ENCODE measurements at regions not wholly inside any gene's neighbourhood (a gene's known extent, or its start where the extent isn't known, plus 50 kb on each side); places are given as distances from the start of the nearest gene placed in this dataset.

DNA sequence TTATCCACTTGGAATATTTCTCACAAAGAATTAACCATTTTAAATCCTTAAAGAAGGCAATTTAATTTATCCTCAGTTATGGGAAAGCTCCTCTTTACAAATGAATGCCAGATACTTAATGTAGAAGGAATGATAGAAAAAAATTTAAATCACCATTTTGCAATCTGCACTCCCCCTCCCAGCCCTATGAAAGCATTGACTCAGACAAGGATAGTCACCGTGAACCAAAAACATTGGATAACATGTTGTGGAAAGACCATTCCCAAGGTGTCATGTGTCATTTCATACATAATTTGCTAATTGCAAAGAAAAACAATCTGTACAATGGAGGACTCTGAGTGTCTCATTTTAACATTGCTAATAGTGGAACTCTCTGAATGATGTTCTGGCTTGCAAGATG, 421.0 kb downstream of the TXNL1 start:
- no peaks in the 10 kb centered on the region for H3K79me1 ChIP-seq (ENCODE audit: low read depth, low read length)
- H2BK20ac ChIP-seq (ENCODE audit: low read length) = no peak overlapping the region
- ChIA-PET POLR2A (ENCODE audit: partially characterized antibody) (no interaction called here), CTCF (ENCODE audit: partially characterized antibody) (no interaction called here)
- H4K91ac ChIP-seq (replicated peaks; ENCODE audit: insufficient read length, low read length) = no peak overlapping the region
- no peak overlapping the region for H3K56ac ChIP-seq (replicated peaks; ENCODE audit: insufficient read length, low read depth, low read length)
- H3K4ac ChIP-seq (replicated peaks; ENCODE audit: insufficient read length, low read depth, low read length) = no peak overlapping the region
- 100% methylated on average over 1 of the region's 1 CpG; no CpG with 5 or more reads in 1 of the 2 experiments for WGBS, 2 experiments (ENCODE audit: extremely low coverage in 1 of 2, insufficient coverage in 1 of 2, insufficient read length in 1 of 2, insufficient replicate concordance in 2 of 2, low coverage in 1 of 2, low lambda C conversion rate in 2 of 2, missing lambda C conversion rate in 1 of 2)
- no peak overlapping the region for H4K8ac ChIP-seq (ENCODE audit: extremely low read depth, insufficient read depth, low read length)
- no peak for DNase-seq (ENCODE audit: low read depth in 1 of 2, low spot score in 2 of 2)
- FAIRE-seq = no peak
- no peak overlapping the region for H3K9ac ChIP-seq (replicated peaks in 1 of 4; ENCODE audit: extremely low read depth in 1 of 4, low read depth in 3 of 4, low read length in 3 of 4)
- H3K27ac ChIP-seq (ENCODE audit: low read depth, low read length) = no peak overlapping the region
- H3K14ac ChIP-seq (ENCODE audit: insufficient read length) = no peak overlapping the region
- no peak overlapping the region for H4K5ac ChIP-seq (ENCODE audit: insufficient read length, low read depth, low read length)
- H2BK15ac ChIP-seq (ENCODE audit: low read length) = no peak overlapping the region
- H2AFZ ChIP-seq (ENCODE audit: low read length) = no peak overlapping the region
- H3K36me3 ChIP-seq (ENCODE audit: control insufficient read depth in 2 of 4, insufficient read depth in 4 of 4, low read length in 3 of 4) = no peaks in the 10 kb centered on the region
- no peak overlapping the region for H2BK12ac ChIP-seq (ENCODE audit: low read depth, low read length)
- no peak overlapping the region for H3K18ac ChIP-seq (ENCODE audit: extremely low read depth, low read length)
- TF ChIP-seq BACH1 (IDR thresholded peaks at IDR 0.05; ENCODE audit: low read length) (no peak), TCF12 (IDR thresholded peaks at IDR 0.05; ENCODE audit: low read depth, low read length) (no peak), SRF (IDR thresholded peaks at IDR 0.05; ENCODE audit: low read depth, low read length) (no peak), CBX5 (IDR thresholded peaks at IDR 0.05; ENCODE audit: low read depth, low read length) (no peak), ZNF274 (IDR thresholded peaks at IDR 0.05; ENCODE audit: borderline replicate concordance, extremely low read depth, low read length) (no peak)
- H3K23me2 ChIP-seq (ENCODE audit: low read depth, low read length) = no peaks in the 10 kb centered on the region
- H3K4me1 ChIP-seq (replicated peaks in 1 of 4; ENCODE audit: control insufficient read depth in 3 of 4, insufficient read depth in 4 of 4, low read length in 3 of 4) = peaks cover 0 to under 1% (median 0%) of the 10 kb centered on the region in 4 experiments; a peak in 1 of 7 replicates
- no peak overlapping the region for H2BK5ac ChIP-seq (ENCODE audit: low read depth, low read length)
- 0 out of 4 replicates have a peak, but pooled peaks cover 0 to 2% of the 10 kb centered on the region in 2 experiments for H3K9me3 ChIP-seq (ENCODE audit: insufficient read depth in 2 of 2, low read depth in 1 of 2, low read length in 1 of 2)
- no peak overlapping the region for H2BK120ac ChIP-seq (replicated peaks; ENCODE audit: low read depth, low read length)
- H3K23ac ChIP-seq (ENCODE audit: insufficient read length) = no peak overlapping the region
- no peaks in the 10 kb centered on the region for H3K79me2 ChIP-seq (ENCODE audit: control insufficient read depth in 1 of 2, insufficient read depth in 2 of 2, low read length in 2 of 2)
- no peaks in the 10 kb centered on the region for H4K20me1 ChIP-seq (replicated peaks in 1 of 2; ENCODE audit: control insufficient read depth in 1 of 2, insufficient read depth in 2 of 2, low read length in 2 of 2)
- H2AK5ac ChIP-seq (ENCODE audit: low read depth, low read length) = no peak overlapping the region
- peaks cover 0 to 1% (median 0%) of the 10 kb centered on the region in 4 experiments; a peak in 1 of 7 replicates for H3K27me3 ChIP-seq (replicated peaks in 1 of 4; ENCODE audit: control insufficient read depth in 3 of 4, extremely low read depth in 1 of 4, insufficient read depth in 3 of 4, low read length in 3 of 4)
- H3K4me2 ChIP-seq (ENCODE audit: insufficient read depth in 1 of 2, low read depth in 2 of 2, low read length in 2 of 2) = no peak overlapping the region
- H3K4me3 ChIP-seq (ENCODE audit: extremely low read depth in 1 of 4, insufficient read depth in 2 of 4, low read depth in 3 of 4, low read length in 4 of 4) = no peak overlapping the region

Data from H1 (cell line).